ENCODE measurements at regions not wholly inside any gene's neighbourhood (a gene's known extent, or its start where the extent isn't known, plus 50 kb on each side); places are given as distances from the start of the nearest gene placed in this dataset.
"Not testable (repeated sequence)": the region's sequence is repeated elsewhere in the genome, so short reads cannot be mapped to it uniquely, and the experiment has no call there.

GRCh38 chr16:54985156-54985555, 54.5 kb downstream of the IRX5 start:
- no peak for ATAC-seq

GRCh38 chr16:54985668-54986067, 55.0 kb downstream of the IRX5 start:
- Histone ChIP-seq H3K27me3 (ENCODE audit: control insufficient read depth, insufficient read depth) (no peaks in the 10 kb centered on the region), H3K4me1 (ENCODE audit: control insufficient read depth, insufficient read depth, low read length) (no peaks in the 10 kb centered on the region), H3K27ac (ENCODE audit: low read length) (no peak overlapping the region), H3K4me3 (ENCODE audit: low read length) (no peak overlapping the region), H3K9me3 (ENCODE audit: control insufficient read depth, low read length) (no peaks in the 10 kb centered on the region)
- intact Hi-C loops (cut with DNase I) = no loop called here
- ATAC-seq (no peak), DNase-seq (no peak)
- 61% methylated on average over 3 of the region's 3 CpGs for WGBS

More at GRCh38 chr16:54985156-54985555, 54.5 kb downstream of the IRX5 start:
- Histone ChIP-seq H3K4me1 (ENCODE audit: control insufficient read depth, insufficient read depth, low read length) (no peaks in the 10 kb centered on the region), H3K27ac (ENCODE audit: low read length) (no peak overlapping the region), H3K9me3 (ENCODE audit: control insufficient read depth, low read length) (no peaks in the 10 kb centered on the region), H3K27me3 (ENCODE audit: control insufficient read depth, insufficient read depth) (no peaks in the 10 kb centered on the region), H3K4me3 (ENCODE audit: low read length) (no peak overlapping the region)
- intact Hi-C loops (cut with DNase I) = no loop called here
- DNase-seq = no peak
- 83% methylated on average over 9 of the region's 9 CpGs for WGBS

- H3K9me3 ChIP-seq (ENCODE audit: control insufficient read depth, low read length) = no peaks in the 10 kb centered on the region
- no peak overlapping the region for H3K4me3 ChIP-seq (ENCODE audit: low read length)
- ATAC-seq (no peak), DNase-seq (no peak)
- no peak overlapping the region for H3K27ac ChIP-seq (ENCODE audit: low read length)
- 82% methylated on average over 8 of the region's 8 CpGs for WGBS
- H3K4me1 ChIP-seq (ENCODE audit: control insufficient read depth, insufficient read depth, low read length) = no peaks in the 10 kb centered on the region
- intact Hi-C loops (cut with DNase I) = no loop called here
- H3K27me3 ChIP-seq (ENCODE audit: control insufficient read depth, insufficient read depth) = no peaks in the 10 kb centered on the region
These were observed 55.7 kb downstream of the IRX5 start for GRCh38 chr16:54986409-54986808.

- Histone ChIP-seq H3K9me3 (ENCODE audit: control insufficient read depth, low read length) (no peaks in the 10 kb centered on the region), H3K27ac (ENCODE audit: low read length) (no peak overlapping the region), H3K27me3 (ENCODE audit: control insufficient read depth, insufficient read depth) (no peaks in the 10 kb centered on the region), H3K4me3 (ENCODE audit: low read length) (no peak overlapping the region), H3K4me1 (ENCODE audit: control insufficient read depth, insufficient read depth, low read length) (no peaks in the 10 kb centered on the region)
- intact Hi-C loops (cut with DNase I) = no loop called here
- ATAC-seq = no peak
- whole genome bisulfite sequencing = 76% methylated on average over 14 of the region's 14 CpGs
- no peak for DNase-seq
These were observed 56.4 kb downstream of the IRX5 start for GRCh38 chr16:54987081-54987480.

- no peak for DNase-seq
- H3K4me1 ChIP-seq (ENCODE audit: control insufficient read depth, insufficient read depth, low read length) = no peaks in the 10 kb centered on the region
- WGBS = 76% methylated on average over 3 of the region's 3 CpGs
These were observed 60.9 kb downstream of the IRX5 start for GRCh38 chr16:54991525-54991924.

GRCh38 chr16:54991946-54992345, 61.3 kb downstream of the IRX5 start:
- H3K4me3 ChIP-seq (ENCODE audit: low read length); H3K27me3 ChIP-seq (ENCODE audit: control insufficient read depth, insufficient read depth); H3K27ac ChIP-seq (ENCODE audit: low read length); DNase-seq; H3K4me1 ChIP-seq (ENCODE audit: control insufficient read depth, insufficient read depth, low read length); H3K9me3 ChIP-seq (ENCODE audit: control insufficient read depth, low read length); ATAC-seq; intact Hi-C loops (cut with DNase I): not testable (repeated sequence)
- 77% methylated on average over 4 of the region's 4 CpGs for WGBS

More at GRCh38 chr16:54991525-54991924, 60.9 kb downstream of the IRX5 start:
- no peaks in the 10 kb centered on the region for H3K27me3 ChIP-seq (ENCODE audit: control insufficient read depth, insufficient read depth)
- H3K9me3 ChIP-seq (ENCODE audit: control insufficient read depth, low read length) = no peaks in the 10 kb centered on the region
- no peak for ATAC-seq
- no peak overlapping the region for H3K27ac ChIP-seq (ENCODE audit: low read length)
- H3K4me3 ChIP-seq (ENCODE audit: low read length) = no peak overlapping the region
- intact Hi-C loops (cut with DNase I) = no loop called here

- no peak overlapping the region for H3K4me3 ChIP-seq (ENCODE audit: low read length)
- H3K27ac ChIP-seq (ENCODE audit: low read length) = no peak overlapping the region
- H3K4me1 ChIP-seq (ENCODE audit: control insufficient read depth, insufficient read depth, low read length) = no peaks in the 10 kb centered on the region
- no peak for DNase-seq
- H3K27me3 ChIP-seq (ENCODE audit: control insufficient read depth, insufficient read depth) = no peaks in the 10 kb centered on the region
- WGBS = 65% methylated on average over 2 of the region's 2 CpGs
- H3K9me3 ChIP-seq (ENCODE audit: control insufficient read depth, low read length) = no peaks in the 10 kb centered on the region
- ATAC-seq = no peak
- intact Hi-C loops (cut with DNase I) = no loop called here
These were observed 62.6 kb downstream of the IRX5 start for GRCh38 chr16:54993106-54993895.

GRCh38 chr16:54996186-54996585, 65.5 kb downstream of the IRX5 start:
- Histone ChIP-seq H3K9me3 (ENCODE audit: control insufficient read depth, low read length) (no peaks in the 10 kb centered on the region), H3K4me3 (ENCODE audit: low read length) (no peak overlapping the region), H3K27me3 (ENCODE audit: control insufficient read depth, insufficient read depth) (no peaks in the 10 kb centered on the region), H3K4me1 (ENCODE audit: control insufficient read depth, insufficient read depth, low read length) (no peaks in the 10 kb centered on the region), H3K27ac (ENCODE audit: low read length) (no peak overlapping the region)
- intact Hi-C loops (cut with DNase I) = no loop called here
- DNase-seq (no peak), ATAC-seq (no peak)
- WGBS = 57% methylated on average over 7 of the region's 7 CpGs

- H3K9me3 ChIP-seq (ENCODE audit: control insufficient read depth, low read length) = no peaks in the 10 kb centered on the region
- 22% methylated on average over 1 of the region's 1 CpG for WGBS
- no peak overlapping the region for H3K27ac ChIP-seq (ENCODE audit: low read length)
- DNase-seq (no peak), ATAC-seq (no peak)
- H3K4me3 ChIP-seq (ENCODE audit: low read length) = no peak overlapping the region
- no peaks in the 10 kb centered on the region for H3K27me3 ChIP-seq (ENCODE audit: control insufficient read depth, insufficient read depth)
- intact Hi-C loops (cut with DNase I) = no loop called here
- no peaks in the 10 kb centered on the region for H3K4me1 ChIP-seq (ENCODE audit: control insufficient read depth, insufficient read depth, low read length)
These were observed 68.2 kb downstream of the IRX5 start for GRCh38 chr16:54998834-54999233.

GRCh38 chr16:54999481-54999880, 68.8 kb downstream of the IRX5 start:
- Histone ChIP-seq H3K27ac (ENCODE audit: low read length) (no peak overlapping the region), H3K27me3 (ENCODE audit: control insufficient read depth, insufficient read depth) (no peaks in the 10 kb centered on the region), H3K4me3 (ENCODE audit: low read length) (no peak overlapping the region), H3K4me1 (ENCODE audit: control insufficient read depth, insufficient read depth, low read length) (no peaks in the 10 kb centered on the region), H3K9me3 (ENCODE audit: control insufficient read depth, low read length) (no peaks in the 10 kb centered on the region)
- intact Hi-C loops (cut with DNase I) = no loop called here
- 57% methylated on average over 11 of the region's 11 CpGs for WGBS
- ATAC-seq = no peak
- no peak for DNase-seq

- Histone ChIP-seq H3K4me1 (ENCODE audit: control insufficient read depth, insufficient read depth, low read length) (no peaks in the 10 kb centered on the region), H3K9me3 (ENCODE audit: control insufficient read depth, low read length) (no peaks in the 10 kb centered on the region), H3K27me3 (ENCODE audit: control insufficient read depth, insufficient read depth) (no peaks in the 10 kb centered on the region), H3K27ac (ENCODE audit: low read length) (no peak overlapping the region), H3K4me3 (ENCODE audit: low read length) (no peak overlapping the region)
- intact Hi-C loops (cut with DNase I) = no loop called here
- no peak for DNase-seq
- WGBS = 72% methylated on average over 4 of the region's 4 CpGs
- ATAC-seq = no peak
These were observed 69.9 kb downstream of the IRX5 start for GRCh38 chr16:55000595-55000994.

- Histone ChIP-seq H3K4me3 (ENCODE audit: low read length) (no peak overlapping the region), H3K9me3 (ENCODE audit: control insufficient read depth, low read length) (no peaks in the 10 kb centered on the region), H3K4me1 (ENCODE audit: control insufficient read depth, insufficient read depth, low read length) (no peaks in the 10 kb centered on the region), H3K27ac (ENCODE audit: low read length) (no peak overlapping the region), H3K27me3 (ENCODE audit: control insufficient read depth, insufficient read depth) (no peaks in the 10 kb centered on the region)
- intact Hi-C loops (cut with DNase I) = no loop called here
- ATAC-seq (no peak), DNase-seq (no peak)
- WGBS = 59% methylated on average over 1 of the region's 1 CpG
These were observed 71.3 kb downstream of the IRX5 start for GRCh38 chr16:55001931-55002330.
